Activated CD4-positive, alpha-beta T cell treated with anti-CD3 and anti-CD28 coated beads, Interleukin-2, amount 50 U/mL, for 24 hours (primary cell): ENCODE measurements at regions not wholly inside any gene's neighbourhood (a gene's known extent, or its start where the extent isn't known, plus 50 kb on each side); places are given as distances from the start of the nearest gene placed in this dataset.

Experiments
- DNase-seq, 2 donors: peaks; one replicate each; pipeline ENCODE4 v3.0.0-alpha.2; 2020; ENCODE audit warnings: low read depth in 1 of 2, low spot score in 1 of 2

- DNase-seq = no peak
These were observed 859.4 kb upstream of the NR2F2 start for GRCh38 chr15:95470997-95471689.

GRCh38 chr15:95471690-95472086 is 858.8 kb upstream of the NR2F2 start:
- DNase-seq = no peak

- DNase-seq = no peak
These were observed 855.4 kb upstream of the NR2F2 start for GRCh38 chr15:95475067-95475466.

- DNase-seq = no peak
These were observed 851.2 kb upstream of the NR2F2 start for GRCh38 chr15:95479308-95479707.

GRCh38 chr15:95485367-95485766 is 845.1 kb upstream of the NR2F2 start:
- DNase-seq = no peak

GRCh38 chr15:95486224-95486623 is 844.3 kb upstream of the NR2F2 start:
- no peak for DNase-seq

- no peak for DNase-seq
These were observed 841.4 kb upstream of the NR2F2 start for GRCh38 chr15:95489103-95489502.

- DNase-seq = no peak
These were observed 838.0 kb upstream of the NR2F2 start for GRCh38 chr15:95492388-95493070.

- no peak for DNase-seq
These were observed 835.4 kb upstream of the NR2F2 start for GRCh38 chr15:95494971-95495541.

GRCh38 chr15:95497634-95498033 is 832.9 kb upstream of the NR2F2 start:
- no peak for DNase-seq

- no peak for DNase-seq
These were observed 831.5 kb upstream of the NR2F2 start for GRCh38 chr15:95498961-95499360.

- no peak for DNase-seq
These were observed 831.1 kb upstream of the NR2F2 start for GRCh38 chr15:95499397-95499796.

- DNase-seq = no peak
These were observed 828.6 kb upstream of the NR2F2 start for GRCh38 chr15:95501865-95502264.

- no peak for DNase-seq
These were observed 827.4 kb upstream of the NR2F2 start for GRCh38 chr15:95503107-95503506.

GRCh38 chr15:95503640-95504225 is 826.8 kb upstream of the NR2F2 start:
- DNase-seq = no peak

GRCh38 chr15:95511671-95512070 is 818.8 kb upstream of the NR2F2 start:
- no peak for DNase-seq

GRCh38 chr15:95512906-95513305 is 817.6 kb upstream of the NR2F2 start:
- DNase-seq = no peak

- DNase-seq = no peak
These were observed 810.6 kb upstream of the NR2F2 start for GRCh38 chr15:95519887-95520286.

GRCh38 chr15:95520511-95520910 is 810.0 kb upstream of the NR2F2 start:
- DNase-seq = no peak

GRCh38 chr15:95520922-95521321 is 809.6 kb upstream of the NR2F2 start:
- no peak for DNase-seq

GRCh38 chr15:95522533-95522932 is 808.0 kb upstream of the NR2F2 start:
- no peak for DNase-seq

GRCh38 chr15:95528920-95529319 is 801.6 kb upstream of the NR2F2 start:
- no peak for DNase-seq
